Fibroblast of skin of left quadriceps (primary cell): ENCODE measurements at regions not wholly inside any gene's neighbourhood (a gene's known extent, or its start where the extent isn't known, plus 50 kb on each side); places are given as distances from the start of the nearest gene placed in this dataset.
"Not testable (repeated sequence)": the region's sequence is repeated elsewhere in the genome, so short reads cannot be mapped to it uniquely, and the experiment has no call there.

Experiments
- DNase-seq, 2 experiments: peaks; one replicate each; pipeline ENCODE4 v3.0.0-alpha.2; 2013; ENCODE audit warnings: low read depth in 2 of 2

DNA sequence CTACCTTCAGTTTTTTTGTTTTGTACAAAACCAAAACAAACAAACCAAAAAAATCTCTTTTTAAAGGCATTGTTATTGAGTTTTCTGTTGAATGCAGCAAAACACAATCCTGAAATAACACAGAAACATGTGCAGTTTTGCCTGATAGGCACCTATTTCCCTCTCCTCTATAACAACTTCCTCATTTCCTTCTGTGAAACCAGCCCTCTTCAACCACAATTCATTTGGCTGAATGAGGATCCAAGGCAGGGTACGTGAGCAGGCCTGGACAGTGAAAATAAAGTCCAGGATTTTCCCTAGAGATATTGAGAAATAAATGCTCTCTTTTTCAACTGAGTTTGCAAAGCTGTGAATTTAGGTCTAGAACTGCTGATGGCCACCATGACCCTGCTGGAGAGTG is 134.8 kb upstream of the LARP1 start:
- DNase-seq = no peak

DNA sequence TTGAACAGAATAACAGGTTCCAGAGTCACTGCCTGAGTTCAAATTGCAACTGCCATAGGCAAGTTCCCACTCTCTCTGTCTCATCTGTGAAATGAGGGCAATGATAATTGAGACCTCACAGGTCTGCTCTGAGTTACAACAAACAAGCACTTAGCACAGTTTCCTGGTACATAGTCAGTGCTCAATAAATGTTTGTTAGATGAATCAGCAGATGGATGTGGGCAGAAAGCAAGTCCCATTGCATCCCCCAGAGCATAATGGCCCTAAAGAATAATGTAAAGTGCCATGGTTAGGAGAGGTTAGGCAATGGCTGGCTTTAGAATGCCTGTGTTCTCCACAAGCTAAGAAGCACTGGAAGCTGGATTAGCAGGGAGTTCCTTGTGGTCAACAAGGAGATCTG is 136.5 kb upstream of the LARP1 start:
- no peak for DNase-seq

DNA sequence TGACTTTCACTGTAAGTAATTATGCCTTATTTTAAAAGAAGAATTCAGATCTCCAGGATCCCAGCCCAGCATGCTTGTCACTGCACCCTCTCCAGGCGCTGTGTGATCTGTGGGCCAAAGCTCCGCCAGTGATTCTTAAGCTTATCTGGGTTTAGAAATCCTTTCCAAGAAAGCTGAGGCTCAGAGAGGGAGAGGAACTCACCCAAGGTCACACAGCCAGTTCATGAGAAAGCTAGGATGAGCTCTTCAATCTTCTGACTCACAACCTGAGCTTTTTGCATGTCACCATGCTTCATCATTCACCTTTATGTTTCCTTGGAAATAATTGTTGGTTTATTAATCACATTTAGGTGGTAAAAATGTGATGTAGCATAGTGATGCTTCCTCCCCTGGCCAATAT is 136.6 kb upstream of the HAND1 start:
- no peak for DNase-seq

DNA sequence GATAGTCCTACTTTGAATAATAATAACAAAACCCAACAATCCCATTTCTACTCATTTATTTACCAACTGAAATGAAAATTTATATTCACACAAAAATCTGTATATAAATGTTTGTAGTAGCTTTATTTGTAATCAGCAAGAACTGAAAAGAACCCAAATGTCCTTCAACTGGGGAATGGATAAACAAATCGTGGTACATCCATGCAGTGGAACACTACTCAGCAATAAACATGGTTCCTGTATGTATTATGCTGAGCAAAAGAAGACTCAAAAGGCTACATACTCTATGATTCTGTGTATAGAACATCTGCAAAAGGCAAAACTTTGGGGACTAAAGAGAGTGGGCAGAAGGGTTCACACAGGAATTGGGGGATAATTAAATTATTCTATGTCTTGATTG is 136.1 kb upstream of the HAND1 start:
- no peak for DNase-seq

DNA sequence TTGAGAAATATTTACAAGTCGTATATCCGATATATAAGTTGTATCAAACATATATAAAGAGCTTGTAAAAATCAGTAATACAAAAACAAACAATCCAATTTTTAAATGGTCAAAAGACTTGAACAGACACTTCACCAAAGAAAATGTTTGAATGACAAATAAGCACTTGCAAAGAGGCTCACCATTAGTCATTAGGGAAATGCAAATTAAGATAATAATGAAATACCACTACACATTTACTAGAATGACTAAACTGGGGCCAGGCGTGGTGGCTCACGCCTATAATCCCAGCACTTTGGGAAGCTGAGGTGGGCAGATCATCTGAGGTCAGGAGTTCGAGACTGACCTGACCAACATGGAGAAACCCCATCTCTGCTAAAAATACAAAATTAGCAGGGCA is 134.6 kb upstream of the HAND1 start:
- no peak for DNase-seq

DNA sequence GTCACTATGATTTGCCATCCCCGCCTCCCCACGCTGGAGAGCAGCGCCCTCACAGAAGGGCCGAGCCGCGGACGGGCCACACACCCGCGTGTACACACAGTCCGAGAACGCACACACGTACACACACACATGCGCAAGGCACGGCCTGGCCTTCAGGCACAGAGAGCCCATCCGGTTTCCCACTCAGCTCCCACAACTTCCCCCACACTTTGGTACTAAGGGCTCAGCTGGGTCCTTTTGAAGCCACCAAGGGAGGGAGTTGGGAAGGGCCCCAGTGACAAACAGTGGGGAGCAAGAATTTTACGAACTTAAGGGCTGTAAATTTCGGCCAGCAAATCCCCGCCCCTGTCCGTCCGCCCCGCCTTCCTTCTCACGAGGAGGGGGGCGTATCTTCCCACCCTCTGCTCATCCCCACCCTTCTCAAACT is 133.3 kb upstream of the HAND1 start:
- no peak for DNase-seq

DNA sequence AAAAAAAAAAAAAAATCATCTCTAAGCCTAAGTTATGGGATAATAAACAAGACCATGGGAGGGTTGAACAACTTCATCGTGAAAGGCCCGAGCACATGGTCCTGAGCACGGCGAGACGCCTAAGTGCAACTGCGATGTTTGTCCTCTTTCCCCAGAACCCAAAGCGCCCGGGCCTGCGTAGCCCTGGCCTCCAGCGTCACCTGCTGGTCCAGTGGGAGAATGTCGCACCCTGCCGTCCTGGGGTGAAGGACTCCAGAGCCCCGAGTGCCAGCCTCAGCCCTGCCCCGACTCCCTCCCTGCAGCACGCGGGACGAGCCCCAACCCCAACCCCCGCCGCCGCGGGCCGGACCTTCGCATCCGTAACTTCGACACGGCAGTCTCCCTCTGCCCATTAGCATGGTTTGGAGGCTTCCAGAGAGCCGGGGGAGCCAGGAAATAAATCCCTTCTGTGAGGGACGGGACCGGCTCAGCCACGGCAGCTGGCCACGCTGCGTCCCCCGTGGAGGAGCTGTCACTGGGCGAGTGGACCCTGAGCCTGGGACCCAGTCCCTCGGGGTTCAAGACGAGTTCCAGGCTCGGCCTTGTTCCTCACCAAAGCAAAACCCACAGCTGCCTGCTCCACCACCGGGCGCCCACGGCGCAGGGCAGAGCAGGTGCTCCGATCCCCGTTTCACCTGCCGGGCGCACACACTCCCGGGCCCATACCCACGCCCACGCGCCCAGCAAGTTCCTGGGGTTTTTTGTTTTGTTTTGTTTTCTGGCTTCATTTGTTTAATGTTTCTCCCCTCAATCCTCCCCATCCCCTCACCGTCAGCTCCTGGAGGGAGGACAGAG is 132.5 kb upstream of the HAND1 start:
- DNase-seq = peak; percentile 20

DNA sequence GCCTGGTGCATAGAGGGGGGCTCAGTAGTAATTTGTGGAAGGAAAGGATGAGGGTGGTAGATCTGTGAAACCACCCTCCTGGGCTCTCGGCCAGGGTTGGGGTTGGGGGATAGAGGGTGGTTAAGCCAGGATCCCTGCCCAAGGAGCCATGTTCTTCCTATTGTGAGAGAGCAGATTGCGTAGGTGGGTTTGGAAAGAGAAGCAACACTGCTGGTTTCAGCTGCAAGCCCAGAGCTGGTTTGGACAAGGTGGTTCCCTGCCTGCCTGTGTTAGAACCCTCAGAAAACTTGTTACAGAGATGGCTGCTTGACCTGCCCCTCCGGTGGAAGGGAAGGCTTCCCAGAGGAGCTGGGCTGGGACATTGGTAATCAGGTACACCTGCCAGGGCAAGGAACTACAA is 131.2 kb upstream of the HAND1 start:
- DNase-seq = no peak

DNA sequence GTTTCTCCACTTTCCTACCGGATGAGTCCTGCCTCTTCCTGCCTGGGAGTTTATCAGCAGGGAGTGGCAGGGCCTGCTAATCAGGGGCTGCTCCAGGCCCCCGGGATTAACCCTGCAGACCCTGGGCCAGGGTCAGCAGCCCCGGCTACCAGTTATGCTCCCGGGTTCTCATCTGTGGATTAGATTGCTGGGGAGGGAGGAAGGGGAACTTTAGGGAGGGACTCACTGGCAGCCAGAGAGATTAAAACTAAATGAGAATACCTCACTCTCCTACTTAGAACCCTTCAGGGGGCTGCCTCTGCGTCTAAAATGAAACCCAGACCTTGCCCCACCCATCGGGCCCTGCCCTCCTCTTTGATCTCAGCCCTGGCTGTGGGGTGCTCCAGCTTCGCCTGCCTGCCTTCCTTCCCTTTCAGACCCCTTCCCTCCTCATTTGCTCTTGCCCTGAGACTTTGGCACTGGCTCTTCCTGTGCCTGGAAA is 130.5 kb upstream of the HAND1 start:
- no peak for DNase-seq

DNA sequence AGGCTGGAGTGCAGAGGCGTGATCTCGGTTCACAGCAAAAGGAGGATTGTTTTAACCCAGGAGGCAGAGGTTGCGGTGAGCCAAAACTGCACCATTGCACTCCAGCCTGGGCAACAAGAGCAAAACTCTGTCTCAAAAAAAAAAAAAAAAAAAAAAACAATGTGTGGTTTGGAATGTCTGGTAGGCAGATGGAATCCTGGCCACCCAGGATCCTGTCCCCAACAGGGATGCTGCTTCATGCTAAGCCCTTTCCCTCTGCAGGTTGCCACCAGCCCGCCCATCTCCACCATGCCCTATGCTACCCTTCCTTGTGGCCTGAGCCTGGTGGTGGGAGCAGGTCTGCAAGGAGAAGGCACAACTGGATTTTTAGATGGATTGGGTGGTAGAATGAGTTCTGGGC is 129.7 kb upstream of the HAND1 start:
- no peak for DNase-seq

DNA sequence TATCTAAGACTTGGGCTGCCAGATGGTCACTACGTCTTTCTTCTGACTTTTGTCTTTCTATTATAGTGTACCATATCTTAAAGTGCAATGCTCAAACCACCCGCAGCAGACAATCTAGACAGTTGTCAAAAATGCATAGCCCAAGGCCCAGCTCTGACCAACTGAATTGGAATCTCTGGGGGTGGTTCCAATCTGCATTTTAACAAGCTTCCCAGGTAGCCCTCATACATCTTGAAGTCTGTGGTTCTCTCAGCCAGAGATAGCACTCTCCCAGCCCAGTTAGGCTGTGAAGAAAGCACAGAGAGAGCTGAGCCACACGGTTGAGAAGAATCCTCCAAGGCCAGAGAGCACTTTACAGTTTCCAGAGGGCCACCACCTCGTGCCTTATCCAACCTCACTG is 128.2 kb upstream of the HAND1 start:
- no peak for DNase-seq

DNA sequence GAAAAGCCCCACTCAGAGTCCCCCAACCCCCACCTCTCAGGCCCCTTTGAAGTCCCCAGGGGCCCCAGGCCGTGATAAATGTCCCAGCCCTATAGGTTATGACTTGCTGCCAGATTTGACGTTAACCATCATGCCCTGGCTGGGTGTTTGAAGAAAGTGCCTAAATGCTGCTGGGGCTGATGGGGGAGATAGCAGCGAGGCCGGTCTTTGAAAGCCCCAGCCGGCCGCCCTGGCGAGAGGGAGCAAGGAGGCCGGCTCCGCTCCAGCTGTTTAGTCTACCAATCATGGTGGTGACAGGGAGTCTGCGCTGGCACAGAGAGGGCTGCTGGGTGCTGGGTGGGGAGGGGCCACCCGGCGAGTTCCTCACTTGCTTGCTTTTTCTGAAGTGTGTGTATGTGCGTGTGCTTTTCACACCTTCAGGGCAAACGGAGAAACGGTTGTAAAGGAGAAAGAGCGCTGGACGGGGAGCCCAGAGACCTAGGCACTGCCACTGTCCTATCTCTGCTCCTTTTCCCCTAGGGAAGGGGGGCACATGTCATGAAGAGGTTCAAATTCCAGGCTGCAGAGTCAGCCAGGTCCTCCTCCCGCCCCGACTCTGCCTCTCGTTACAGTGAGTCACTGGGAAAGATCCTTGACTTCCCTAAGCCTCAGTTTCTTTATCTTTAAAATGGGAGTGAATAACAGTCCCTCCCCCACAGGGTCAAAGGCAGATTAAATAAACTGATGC is 126.1 kb upstream of the HAND1 start:
- DNase-seq = no peak

DNA sequence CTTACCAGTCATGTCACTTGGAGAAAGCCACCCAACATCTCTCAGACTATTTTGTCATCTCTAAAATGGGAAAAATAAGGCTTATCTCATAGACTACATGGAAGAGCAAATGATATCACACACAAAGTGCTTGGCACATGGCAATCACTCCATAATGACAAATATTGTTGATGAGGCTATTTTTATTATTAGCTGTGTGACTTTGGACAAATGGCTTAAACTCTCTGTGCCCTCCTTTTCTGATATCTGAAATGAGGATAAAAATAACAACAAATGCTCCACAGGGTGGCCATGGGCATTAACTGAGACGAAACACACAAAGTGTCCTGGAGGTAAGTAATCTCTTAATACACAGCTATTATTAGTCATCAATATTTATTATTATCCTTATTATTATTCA is 125.5 kb upstream of the HAND1 start:
- no peak for DNase-seq

DNA sequence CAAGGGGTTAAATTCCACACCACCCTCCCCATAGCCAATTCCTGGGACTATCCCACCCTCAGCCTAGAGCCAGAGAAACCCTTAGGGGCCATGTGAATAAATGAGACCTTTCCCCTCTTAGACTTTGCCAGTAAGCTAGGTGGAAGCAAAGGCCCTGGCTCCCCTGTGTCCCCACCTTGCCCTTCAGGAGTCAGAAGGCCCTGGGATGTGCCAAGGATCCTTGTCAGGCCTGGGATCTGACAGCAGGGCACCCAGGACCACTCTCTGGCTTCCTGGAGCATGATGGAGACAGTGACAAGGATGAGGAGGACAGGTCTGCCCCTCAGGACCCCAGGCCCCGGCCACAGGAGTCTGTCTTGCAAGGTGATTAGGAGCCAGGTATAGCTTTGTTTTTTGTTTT is 125.0 kb upstream of the HAND1 start:
- DNase-seq = no peak

DNA sequence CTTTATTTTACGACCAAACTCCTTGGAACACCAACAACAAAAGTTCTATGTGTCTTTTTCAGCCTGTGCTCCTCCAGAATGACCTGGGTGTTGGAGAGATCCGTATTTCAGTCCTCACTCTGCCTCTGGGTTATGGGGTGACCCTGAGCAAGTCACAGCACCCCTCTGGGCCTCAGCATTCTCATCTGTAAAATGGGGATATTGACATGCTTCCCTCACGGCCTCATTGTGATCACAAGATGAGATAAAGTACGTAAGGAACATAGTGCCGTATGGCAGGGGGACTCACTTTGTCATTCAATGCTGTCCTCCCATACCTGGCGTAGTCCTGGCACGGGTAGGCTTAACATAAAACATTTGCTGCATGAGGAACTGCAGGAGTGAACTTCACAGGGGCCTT is 123.0 kb upstream of the HAND1 start:
- DNase-seq = no peak

DNA sequence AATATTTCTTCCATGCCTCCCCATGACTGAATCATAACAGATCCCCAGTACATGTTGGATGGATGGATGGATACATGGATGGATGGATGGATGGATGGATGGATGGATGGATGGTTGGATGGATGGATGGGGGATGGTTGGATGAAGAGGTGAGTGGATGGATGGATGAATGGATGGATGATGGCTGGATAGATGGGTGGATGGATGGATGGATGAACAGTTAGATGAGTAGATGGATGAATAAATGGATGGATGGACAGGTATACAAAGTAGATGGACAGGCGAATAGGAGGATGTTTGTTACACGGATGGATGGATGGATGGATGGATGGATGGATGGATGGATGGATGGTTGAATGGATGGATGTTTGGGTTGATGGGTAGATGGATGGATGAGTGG is 120.0 kb upstream of the HAND1 start:
- DNase-seq = no peak

DNA sequence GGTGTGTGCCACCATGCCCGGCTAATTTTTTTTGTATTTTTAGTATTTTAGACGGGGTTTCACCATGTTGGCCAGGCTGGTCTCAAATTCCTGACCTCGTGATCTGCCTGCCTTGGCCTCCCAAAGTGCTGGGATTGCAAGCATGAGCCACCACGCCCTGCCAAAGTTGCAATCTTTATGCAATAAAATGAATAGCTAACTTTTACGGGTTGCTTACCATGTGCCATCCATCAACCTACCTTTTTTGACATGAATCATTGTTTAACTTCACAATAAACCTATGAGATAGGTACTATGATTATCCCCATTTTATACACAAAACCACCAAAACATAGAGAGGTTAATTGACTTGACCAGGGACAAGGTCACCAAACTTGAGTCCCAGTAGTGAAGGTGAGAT is 118.8 kb upstream of the HAND1 start:
- DNase-seq = not testable (repeated sequence)

DNA sequence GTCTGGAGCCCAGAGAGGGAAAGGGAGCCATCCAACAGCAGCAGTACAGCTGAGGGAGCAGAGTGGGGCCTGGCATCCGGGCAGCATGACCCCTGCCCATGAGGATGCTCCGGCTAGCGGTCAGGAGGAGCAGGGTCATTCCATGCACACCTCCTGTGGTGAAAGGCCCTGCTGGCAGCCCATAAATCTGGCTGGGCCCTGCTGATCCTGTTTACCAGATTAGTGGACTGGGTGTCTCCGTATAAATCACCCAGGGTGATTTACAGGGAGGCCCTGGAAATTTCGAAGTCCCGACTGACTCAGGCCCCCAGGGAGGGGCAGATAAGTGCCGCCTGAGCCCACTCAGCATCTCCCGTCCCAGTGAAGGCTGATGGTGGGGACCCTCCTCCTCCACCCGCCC is 117.6 kb upstream of the HAND1 start:
- no peak for DNase-seq

DNA sequence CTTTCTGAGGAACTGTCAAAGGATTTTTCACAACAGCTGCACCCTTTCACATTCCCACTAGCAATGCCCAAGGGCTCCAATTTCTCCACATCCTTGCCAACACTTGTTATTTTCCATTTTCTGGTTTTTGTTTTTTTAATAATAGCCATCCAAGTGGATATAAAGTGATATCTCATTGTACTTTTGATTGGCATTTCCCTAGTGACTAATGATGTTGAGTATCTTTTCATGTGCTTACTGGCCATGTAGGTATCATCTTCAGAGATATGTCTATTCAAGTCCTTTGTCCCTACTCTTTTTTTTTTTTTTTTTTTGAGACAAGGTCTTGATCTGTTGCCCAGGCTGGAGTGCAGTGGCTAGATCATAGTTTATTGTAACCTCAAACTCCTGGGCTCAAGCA is 115.8 kb upstream of the HAND1 start:
- no peak for DNase-seq

DNA sequence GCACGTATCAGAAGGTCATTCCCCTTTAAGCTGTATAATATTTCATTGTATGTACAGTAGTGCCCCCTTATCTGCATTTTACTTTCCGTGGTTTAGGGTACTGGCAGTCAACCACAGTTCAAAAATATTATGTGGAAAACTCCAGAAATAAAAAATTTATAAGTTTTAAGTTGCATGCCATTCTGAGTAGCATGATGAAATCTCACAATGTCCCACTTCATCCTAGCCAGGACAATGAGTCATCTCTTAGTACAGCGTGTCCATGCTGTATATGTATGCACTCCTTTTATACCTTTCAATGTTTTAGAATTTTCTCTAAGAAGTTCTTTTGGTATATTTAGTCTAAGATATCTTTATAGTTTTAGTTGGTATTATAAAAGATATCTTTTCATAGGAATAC is 115.0 kb upstream of the HAND1 start:
- peak; percentile 16 to 21 for DNase-seq

DNA sequence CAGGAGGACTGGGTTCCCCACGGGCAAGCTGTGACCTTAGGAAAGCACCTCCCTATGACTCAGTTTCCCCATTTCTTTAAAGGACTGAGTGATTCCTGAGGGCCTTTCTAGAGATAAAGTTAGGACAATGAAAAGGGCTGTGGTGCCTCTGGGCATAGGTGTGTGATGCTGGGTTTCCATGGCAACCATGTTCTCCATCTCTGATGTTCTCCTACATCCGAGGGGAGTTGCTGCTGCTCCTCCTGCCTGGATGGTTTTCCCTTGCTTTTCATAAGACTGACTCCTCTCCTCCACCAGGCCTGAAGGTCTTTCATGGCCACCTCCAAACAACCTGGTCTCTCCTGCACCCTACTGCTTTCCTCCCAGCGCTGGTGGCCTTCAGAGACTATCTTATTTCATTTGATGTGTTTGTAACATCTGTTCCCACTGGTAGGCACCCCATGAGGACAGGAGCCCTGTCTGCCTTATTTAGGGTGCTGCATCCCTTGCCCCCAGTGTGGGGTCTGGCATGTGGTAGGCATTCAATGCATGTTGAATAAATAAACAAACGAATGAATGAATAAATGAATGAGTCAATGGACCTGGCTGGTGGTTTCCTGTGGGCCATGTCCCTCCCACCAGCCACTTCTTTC is 112.2 kb upstream of the HAND1 start:
- no peak for DNase-seq

DNA sequence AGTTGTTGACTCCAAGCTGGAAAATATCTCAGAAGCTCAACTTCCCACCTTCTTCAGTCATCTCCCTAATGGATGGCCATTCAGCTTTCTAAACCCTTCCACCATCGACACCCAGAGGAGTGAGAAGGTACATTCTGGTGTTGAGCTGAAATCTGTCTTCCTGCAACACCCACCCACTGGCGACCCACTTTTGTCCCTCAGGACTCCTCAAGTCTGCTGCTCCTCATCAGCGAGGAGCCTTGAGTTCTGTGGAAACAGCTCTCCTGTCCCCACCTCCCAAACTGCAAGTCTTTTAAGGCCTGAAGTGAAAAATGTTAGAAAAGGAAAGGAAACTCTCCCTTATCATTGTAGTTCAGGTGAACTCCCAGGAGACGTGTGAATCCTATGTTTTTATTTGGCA is 111.5 kb upstream of the HAND1 start:
- no peak for DNase-seq
